PC-3 (cell line): ENCODE measurements at regions not wholly inside any gene's neighbourhood (a gene's known extent, or its start where the extent isn't known, plus 50 kb on each side); places are given as distances from the start of the nearest gene placed in this dataset.

Source experiments
- ATAC-seq: fragments of 200-7000 bp; cut with Tn5 transposase; 2 replicates; pipeline ENCODE4 v1.9.1; 2020; ENCODE audit warnings: mild to moderate bottlenecking, moderate library complexity
- BruUV-seq: library from RNA; stranded (reverse); fragments of 400-500 nt; replicated peaks from 2 replicates; lab custom pipeline; 2021; lab: Mats Ljungman, UMichigan
- CTCF ChIA-PET: fragments of 300-600 bp; sonication (Branson Sonifier 250); formaldehyde crosslinking; loops from one replicate; lab custom pipeline; 2022; ENCODE audit warnings: antibody characterized with exemption; lab: Charles Lee
- POLR2A ChIA-PET: fragments of 300-600 bp; sonication (Branson Sonifier 250); formaldehyde crosslinking; loops from one replicate; lab custom pipeline; 2022; ENCODE audit warnings: antibody characterized with exemption; ENCODE audit not compliant: unreplicated experiment; lab: Charles Lee
- DNase-seq: peaks from one replicate; pipeline ENCODE4 v3.0.0-alpha.2; 2015
- H2AFZ ChIP-seq: fragments of 300-600 bp; sonication (generic); 2 replicates; pipeline ENCODE4 v1.6.0; 2016; ENCODE audit warnings: antibody characterized with exemption, low read length
- H3F3A ChIP-seq: fragments of 300-600 bp; sonication (generic); one replicate; pipeline ENCODE4 v1.6.0; 2017; ENCODE audit warnings: antibody characterized with exemption, low read length, control low read depth, mild to moderate bottlenecking; ENCODE audit not compliant: unreplicated experiment
- H3K27ac ChIP-seq: fragments of 300-600 bp; sonication (generic); 2 replicates; pipeline ENCODE4 v1.5.1; 2016; ENCODE audit warnings: mild to moderate bottlenecking, low read length
- H3K27me3 ChIP-seq: fragments of 300-600 bp; sonication (generic); 2 replicates; pipeline ENCODE4 v1.6.1; 2016; ENCODE audit warnings: low read length, mixed read lengths
- H3K36me3 ChIP-seq: fragments of 300-600 bp; sonication (generic); 2 replicates; pipeline ENCODE4 v1.6.1; 2016; ENCODE audit warnings: low read depth, mixed run types, low read length, mixed read lengths
- H3K4me1 ChIP-seq: fragments of 300-600 bp; sonication (generic); 2 replicates; pipeline ENCODE4 v1.5.1; 2016; ENCODE audit warnings: low read length; ENCODE audit not compliant: insufficient read depth
- H3K4me2 ChIP-seq: fragments of 300-600 bp; sonication (generic); 2 replicates; pipeline ENCODE4 v1.6.0; 2016; ENCODE audit warnings: low read length
- H3K4me3 ChIP-seq: fragments of 300-600 bp; sonication (generic); 2 replicates; pipeline ENCODE4 v1.5.1; 2016; ENCODE audit warnings: mild to moderate bottlenecking, low read length, mixed read lengths
- H3K79me2 ChIP-seq: fragments of 300-600 bp; sonication (generic); 2 replicates; pipeline ENCODE4 v1.6.1; 2017; ENCODE audit warnings: low read length, mixed read lengths
- H3K9ac ChIP-seq: fragments of 300-600 bp; sonication (generic); 2 replicates; pipeline ENCODE4 v1.6.0; 2016; ENCODE audit warnings: mild to moderate bottlenecking, low read length
- H3K9me2 ChIP-seq: fragments of 300-600 bp; sonication (generic); replicated peaks from 2 replicates; pipeline ENCODE4 v1.6.1; 2016; ENCODE audit warnings: mixed run types, low read length, mixed read lengths
- H3K9me3 ChIP-seq: fragments of 300-600 bp; sonication (generic); 2 replicates; pipeline ENCODE4 v1.6.1; 2016; ENCODE audit warnings: low read length, mixed read lengths
- H4K20me1 ChIP-seq: fragments of 300-600 bp; sonication (generic); 2 replicates; pipeline ENCODE4 v1.6.1; 2016; ENCODE audit warnings: low read length, mixed read lengths
- EZH2 ChIP-seq: fragments of 300-600 bp; sonication (generic); IDR thresholded peaks from one replicate; pipeline ENCODE4 v1.6.1; 2017; ENCODE audit warnings: antibody characterized with exemption, mild to moderate bottlenecking, low read length; ENCODE audit not compliant: unreplicated experiment
- EZH2phosphoT487 ChIP-seq: fragments of 300-600 bp; sonication (generic); IDR thresholded peaks from 2 replicates; pipeline ENCODE4 v1.6.1; 2018; ENCODE audit warnings: mild to moderate bottlenecking, antibody characterized with exemption, low read length, borderline replicate concordance
- intact Hi-C: fragments of 100-400 bp; cut with micrococcal nuclease; formaldehyde crosslinking; loops from 2 replicates; pipeline ENCODE4 v1.9.0; 2023
- TF ChIP-seq, protein P1 (sequence below): fragments of 300-600 bp; sonication (generic); conservative IDR thresholded peaks from 2 replicates; pipeline ENCODE4 v1.5.1; 2017; ENCODE audit warnings: antibody characterized with exemption, low read depth, mild to moderate bottlenecking, low read length

DNA sequence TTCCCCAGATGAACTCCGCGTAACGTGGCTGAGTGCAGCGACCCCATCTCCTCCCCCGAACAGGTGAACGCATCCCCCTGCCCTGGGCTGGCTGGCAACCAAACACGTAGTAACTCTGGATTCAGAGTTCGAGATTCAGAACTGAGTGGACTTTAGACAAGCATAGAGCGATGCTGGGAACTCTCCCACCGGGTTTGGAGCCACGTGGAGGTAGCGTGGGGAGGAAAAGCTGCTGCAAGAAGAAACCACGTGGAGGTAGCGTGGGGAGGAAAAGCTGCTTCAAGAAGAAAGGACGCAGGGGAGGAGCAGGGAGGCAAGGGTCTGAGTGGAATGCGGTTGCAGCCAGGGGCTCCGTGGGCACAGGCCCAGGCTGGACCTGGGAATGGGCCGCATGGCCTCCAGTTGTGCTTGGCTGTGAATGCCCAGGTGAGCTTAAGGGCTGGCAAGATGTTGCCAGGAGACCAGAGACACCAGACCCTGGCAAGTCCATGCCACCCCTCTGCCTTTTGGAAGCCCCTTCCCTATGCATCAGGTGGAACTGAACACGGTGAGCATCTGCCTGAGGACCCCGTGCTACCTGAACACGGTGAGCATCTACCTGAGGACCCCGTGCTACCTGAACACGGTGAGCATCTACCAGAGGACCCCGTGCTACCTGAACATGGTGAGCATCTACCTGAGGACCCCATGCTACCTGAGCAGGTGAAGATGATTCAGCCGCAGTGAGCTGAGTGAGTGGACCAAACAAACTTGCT lies 118.0 kb upstream of the FRMD1 start:
- H3K27ac ChIP-seq, result no peak overlapping the region
- H3K9ac ChIP-seq, result no peak overlapping the region
- H3K36me3 ChIP-seq, result no peaks in the 10 kb centered on the region
- H2AFZ ChIP-seq, result no peak overlapping the region
- intact Hi-C loops, result no loop called here
- H4K20me1 ChIP-seq, result no peaks in the 10 kb centered on the region
- DNase-seq, result no peak
- no TSS peak for BruUV-seq
- H3K79me2 ChIP-seq, result no peaks in the 10 kb centered on the region
- no peaks in the 10 kb centered on the region for H3K4me1 ChIP-seq
- no peaks in the 10 kb centered on the region for H3K9me3 ChIP-seq
- H3K9me2 ChIP-seq, result no peaks in the 10 kb centered on the region
- CTCF ChIA-PET, result no interaction called here
- H3K4me3 ChIP-seq, result no peak overlapping the region
- no peak overlapping the region for H3K4me2 ChIP-seq
- peaks cover 25% of the 10 kb centered on the region for H3K27me3 ChIP-seq
- POLR2A ChIA-PET, result no interaction called here
- TF ChIP-seq EZH2phosphoT487 (no peak), EZH2 (no peak)
- TF ChIP-seq, protein P1, sequence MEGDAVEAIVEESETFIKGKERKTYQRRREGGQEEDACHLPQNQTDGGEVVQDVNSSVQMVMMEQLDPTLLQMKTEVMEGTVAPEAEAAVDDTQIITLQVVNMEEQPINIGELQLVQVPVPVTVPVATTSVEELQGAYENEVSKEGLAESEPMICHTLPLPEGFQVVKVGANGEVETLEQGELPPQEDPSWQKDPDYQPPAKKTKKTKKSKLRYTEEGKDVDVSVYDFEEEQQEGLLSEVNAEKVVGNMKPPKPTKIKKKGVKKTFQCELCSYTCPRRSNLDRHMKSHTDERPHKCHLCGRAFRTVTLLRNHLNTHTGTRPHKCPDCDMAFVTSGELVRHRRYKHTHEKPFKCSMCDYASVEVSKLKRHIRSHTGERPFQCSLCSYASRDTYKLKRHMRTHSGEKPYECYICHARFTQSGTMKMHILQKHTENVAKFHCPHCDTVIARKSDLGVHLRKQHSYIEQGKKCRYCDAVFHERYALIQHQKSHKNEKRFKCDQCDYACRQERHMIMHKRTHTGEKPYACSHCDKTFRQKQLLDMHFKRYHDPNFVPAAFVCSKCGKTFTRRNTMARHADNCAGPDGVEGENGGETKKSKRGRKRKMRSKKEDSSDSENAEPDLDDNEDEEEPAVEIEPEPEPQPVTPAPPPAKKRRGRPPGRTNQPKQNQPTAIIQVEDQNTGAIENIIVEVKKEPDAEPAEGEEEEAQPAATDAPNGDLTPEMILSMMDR, result no peak
- no peaks in the 10 kb centered on the region for H3F3A ChIP-seq
- no peak for ATAC-seq

DNA sequence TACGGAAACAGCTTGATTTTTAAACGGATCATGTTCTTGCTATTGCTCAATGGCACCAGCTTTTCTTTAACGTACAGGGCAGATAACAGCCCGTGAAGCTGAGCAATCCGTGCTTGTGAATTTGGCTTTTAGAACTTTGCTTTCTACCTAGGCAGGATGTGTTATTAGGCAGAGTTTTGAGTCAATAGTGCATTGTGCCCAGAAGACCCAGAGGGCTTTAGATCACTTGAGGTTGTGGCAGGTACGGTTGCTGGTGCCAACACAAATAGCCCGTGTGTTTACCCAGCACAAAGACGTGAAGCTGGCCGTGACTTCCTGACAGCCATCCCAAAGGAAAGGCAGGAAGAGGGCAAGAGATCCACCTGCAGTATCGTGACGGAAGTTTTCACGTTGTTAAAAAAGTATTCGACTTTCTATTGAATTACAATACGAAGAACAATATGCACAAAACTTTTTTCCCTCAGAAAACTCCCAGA lies 117.4 kb upstream of the FRMD1 start:
- peak; percentile 38 for DNase-seq
- no peak overlapping the region for H3K9ac ChIP-seq
- H3K27me3 ChIP-seq, result peaks cover 22% of the 10 kb centered on the region
- H3K36me3 ChIP-seq, result no peaks in the 10 kb centered on the region
- BruUV-seq, result no TSS peak
- no peak overlapping the region for H3K27ac ChIP-seq
- POLR2A ChIA-PET, result no interaction called here
- no peak overlapping the region for H3K4me3 ChIP-seq
- H3F3A ChIP-seq, result no peaks in the 10 kb centered on the region
- H3K9me2 ChIP-seq, result no peaks in the 10 kb centered on the region
- H4K20me1 ChIP-seq, result no peaks in the 10 kb centered on the region
- no peaks in the 10 kb centered on the region for H3K4me1 ChIP-seq
- H3K79me2 ChIP-seq, result no peaks in the 10 kb centered on the region
- H2AFZ ChIP-seq, result no peak overlapping the region
- H3K9me3 ChIP-seq, result no peaks in the 10 kb centered on the region
- CTCF ChIA-PET, result no interaction called here
- TF ChIP-seq EZH2 (no peak), EZH2phosphoT487 (no peak)
- TF ChIP-seq, protein P1, result no peak
- no peak overlapping the region for H3K4me2 ChIP-seq
- no peak; the same call in 1 of the 2 replicates for ATAC-seq
- intact Hi-C loops, result no loop called here

DNA sequence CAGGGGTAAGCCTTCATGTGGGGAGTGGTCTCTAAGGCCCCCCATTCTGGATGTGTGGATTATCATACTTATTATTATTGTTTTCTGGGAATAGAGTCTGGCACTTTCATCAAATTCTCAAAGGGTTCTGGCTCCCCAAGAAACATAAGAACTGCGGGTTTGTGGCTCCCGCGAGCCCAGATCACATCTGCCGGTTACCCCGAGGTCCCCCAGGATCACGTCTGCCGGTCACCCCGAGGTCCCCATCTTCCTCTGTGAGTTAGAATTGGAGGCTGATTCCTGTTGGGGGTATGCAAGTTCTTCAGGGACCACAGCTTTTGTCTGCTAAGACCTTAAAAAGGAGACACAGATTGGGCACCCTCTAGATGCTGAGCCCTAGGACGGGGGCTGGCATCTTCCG lies 116.7 kb upstream of the FRMD1 start:
- Histone ChIP-seq H3F3A (no peaks in the 10 kb centered on the region), H3K36me3 (no peaks in the 10 kb centered on the region), H3K9me3 (no peaks in the 10 kb centered on the region), H3K4me2 (no peak overlapping the region), H2AFZ (no peak overlapping the region), H3K4me1 (no peaks in the 10 kb centered on the region), H3K9ac (no peak overlapping the region), H3K4me3 (no peak overlapping the region), H4K20me1 (no peaks in the 10 kb centered on the region), H3K9me2 (no peaks in the 10 kb centered on the region), H3K27ac (no peak overlapping the region), H3K27me3 (peaks cover 16% of the 10 kb centered on the region; the same call in 1 of the 2 replicates), H3K79me2 (no peaks in the 10 kb centered on the region)
- intact Hi-C loops, result no loop called here
- ATAC-seq, result no peak
- BruUV-seq, result no TSS peak
- DNase-seq, result no peak
- no peak for TF ChIP-seq EZH2
- TF ChIP-seq EZH2phosphoT487, result no peak
- TF ChIP-seq, protein P1, result no peak
- CTCF ChIA-PET, result no interaction called here
- POLR2A ChIA-PET, result no interaction called here
